Peyer's patch (tissue), 4 donors: ENCODE measurements at regions not wholly inside any gene's neighbourhood (a gene's known extent, or its start where the extent isn't known, plus 50 kb on each side); places are given as distances from the start of the nearest gene placed in this dataset.
A peak's percentile ranks its signal among the peaks of the same experiment; 100 is the strongest.

Experiments
- DNase-seq, 3 donors: peaks; one replicate each; pipeline ENCODE4 v3.0.0-alpha.2; 2017 to 2019
- H3K27ac ChIP-seq, 4 donors: fragments of 200-600 bp; sonication (generic); one replicate each; pipeline ENCODE4 v1.5.1; 2016 to 2019
- H3K27me3 ChIP-seq, 2 donors: fragments of 200-600 bp; sonication (generic); one replicate each; pipeline ENCODE4 v1.5.1; 2019
- H3K36me3 ChIP-seq, 3 donors: fragments of 200-600 bp; sonication (generic); one replicate each; pipeline ENCODE4 v1.5.1; 2016 to 2019
- H3K4me1 ChIP-seq, 4 donors: fragments of 200-600 bp; sonication (generic); one replicate each; pipeline ENCODE4 v1.5.1; 2016 to 2019
- H3K4me3 ChIP-seq, 4 donors: fragments of 200-600 bp; sonication (generic); 1 replicate in 3 of 4; 2 replicates in 1 of 4; pipeline ENCODE4 v1.5.1; 2016 to 2019; ENCODE audit warnings: mild to moderate bottlenecking in 1 of 4
- H3K9me3 ChIP-seq, 4 donors: fragments of 200-600 bp; sonication (generic); one replicate each; pipeline ENCODE4 v1.5.1; 2016 to 2019; ENCODE audit warnings: mild to moderate bottlenecking in 1 of 4
- CTCF ChIP-seq, 6 experiments: fragments of 450-650 bp in 4 of 6; fragments of 200-600 bp in 2 of 6; sonication (generic) in 1 of 6; IDR thresholded peaks; one replicate each; pipeline ENCODE4 v1.5.1; 2017 to 2019; ENCODE audit warnings: antibody characterized with exemption in 6 of 6, mild to moderate bottlenecking in 3 of 6, moderate library complexity in 1 of 6
- POLR2A ChIP-seq, 2 donors: fragments of 450-650 bp; IDR thresholded peaks; one replicate each; pipeline ENCODE4 v1.5.1; 2017; ENCODE audit warnings: antibody characterized with exemption in 2 of 2, mild to moderate bottlenecking in 2 of 2, moderate library complexity in 2 of 2

- Histone ChIP-seq H3K27ac (peak overlapping the region in 1 of 4 donors; percentile 56), H3K27me3 (no peaks in the 10 kb centered on the region), H3K36me3 (no peaks in the 10 kb centered on the region), H3K9me3 (no peaks in the 10 kb centered on the region), H3K4me1 (peaks cover 0 to 10% (median 0%) of the 10 kb centered on the region in 4 donors), H3K4me3 (no peak overlapping the region)
- no peak for TF ChIP-seq POLR2A (IDR thresholded peaks at IDR 0.05)
- TF ChIP-seq CTCF (IDR thresholded peaks at IDR 0.05) = no peak
- no peak for DNase-seq
These were observed 65.0 kb upstream of the CCN6 start for GRCh38 chr6:111988926-111989325.

- DNase-seq = peak in 1 of 3 donors; percentile 33
- TF ChIP-seq CTCF (IDR thresholded peaks at IDR 0.05) (no peak), POLR2A (IDR thresholded peaks at IDR 0.05) (no peak)
- Histone ChIP-seq H3K4me3 (no peak overlapping the region), H3K27me3 (no peaks in the 10 kb centered on the region), H3K9me3 (no peaks in the 10 kb centered on the region), H3K4me1 (peaks cover 0 to 10% (median 0%) of the 10 kb centered on the region in 4 donors), H3K36me3 (no peaks in the 10 kb centered on the region), H3K27ac (peak overlapping the region in 3 of 4 donors; percentile 15 to 56 (median 35))
These were observed 64.2 kb upstream of the CCN6 start for GRCh38 chr6:111989743-111990142.

GRCh38 chr6:111990214-111990613 is 63.7 kb upstream of the CCN6 start:
- peak overlapping the region in 3 of 4 donors; percentile 15 to 56 (median 35) for H3K27ac ChIP-seq

GRCh38 chr6:111992851-111993250 is 61.1 kb upstream of the CCN6 start:
- Histone ChIP-seq H3K27ac (peak overlapping the region in 1 of 4 donors; percentile 40), H3K9me3 (no peaks in the 10 kb centered on the region), H3K4me1 (peaks cover 0 to 10% (median 0%) of the 10 kb centered on the region in 4 donors), H3K4me3 (no peak overlapping the region), H3K36me3 (no peaks in the 10 kb centered on the region), H3K27me3 (no peaks in the 10 kb centered on the region)
- DNase-seq = peak in 1 of 3 donors; percentile 62
- TF ChIP-seq CTCF (IDR thresholded peaks at IDR 0.05) (no peak), POLR2A (IDR thresholded peaks at IDR 0.05) (no peak)

More at GRCh38 chr6:111990214-111990613, 63.7 kb upstream of the CCN6 start:
- Histone ChIP-seq H3K4me1 (peaks cover 0 to 10% (median 0%) of the 10 kb centered on the region in 4 donors), H3K36me3 (no peaks in the 10 kb centered on the region), H3K4me3 (no peak overlapping the region), H3K9me3 (no peaks in the 10 kb centered on the region), H3K27me3 (no peaks in the 10 kb centered on the region)
- no peak for DNase-seq
- TF ChIP-seq CTCF (IDR thresholded peaks at IDR 0.05) (no peak), POLR2A (IDR thresholded peaks at IDR 0.05) (no peak)

DNA sequence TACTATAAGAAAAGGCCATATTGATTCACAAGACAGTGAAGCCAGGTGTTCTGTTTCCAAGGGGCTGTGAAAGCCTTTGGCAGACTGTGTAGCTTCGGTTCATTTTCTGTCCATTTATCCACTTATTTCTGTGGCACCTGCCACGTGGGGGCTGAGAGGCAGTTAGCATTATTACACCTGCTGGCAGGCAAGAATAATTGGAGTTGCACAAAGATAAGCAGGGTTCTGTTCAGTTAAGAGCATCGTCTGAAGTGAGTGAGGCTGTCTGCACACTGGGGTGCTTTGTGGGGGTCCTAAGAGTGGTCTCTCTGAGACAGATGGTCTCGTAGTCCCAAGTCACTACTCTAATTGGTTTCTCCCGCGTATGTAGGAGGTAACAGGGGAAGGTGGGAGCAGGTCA is 60.6 kb upstream of the CCN6 start:
- TF ChIP-seq CTCF (IDR thresholded peaks at IDR 0.05) (no peak), POLR2A (IDR thresholded peaks at IDR 0.05) (no peak)
- Histone ChIP-seq H3K27me3 (no peaks in the 10 kb centered on the region), H3K4me1 (peaks cover 0 to 10% (median 0%) of the 10 kb centered on the region in 4 donors), H3K27ac (peak overlapping the region in 1 of 4 donors; percentile 40), H3K4me3 (no peak overlapping the region), H3K36me3 (no peaks in the 10 kb centered on the region), H3K9me3 (no peaks in the 10 kb centered on the region)
- DNase-seq = no peak

DNA sequence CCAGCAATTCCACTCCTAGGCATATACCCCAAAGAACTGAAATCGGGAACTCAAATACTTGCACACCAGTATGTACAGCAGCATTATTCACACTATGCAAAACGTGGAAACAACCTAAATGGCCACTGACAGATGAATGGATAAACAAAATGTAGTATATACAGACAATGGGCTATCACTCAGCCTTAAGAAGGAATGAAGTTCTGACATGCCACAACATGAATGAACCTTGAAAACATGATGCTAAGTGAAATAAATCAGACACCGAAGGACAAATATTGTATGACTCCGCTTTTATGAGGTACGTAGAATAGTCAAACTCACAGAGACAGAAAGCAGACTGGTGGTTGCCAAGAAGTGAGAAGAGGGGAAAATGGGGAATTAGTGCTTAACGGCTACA is 59.1 kb upstream of the CCN6 start:
- Histone ChIP-seq H3K36me3 (no peaks in the 10 kb centered on the region), H3K4me1 (peaks cover 0 to 10% (median 0%) of the 10 kb centered on the region in 4 donors), H3K4me3 (no peak overlapping the region), H3K27me3 (no peaks in the 10 kb centered on the region), H3K9me3 (no peaks in the 10 kb centered on the region), H3K27ac (no peak overlapping the region)
- DNase-seq = no peak
- TF ChIP-seq POLR2A (IDR thresholded peaks at IDR 0.05) = no peak
